D721Med (cell line): ENCODE measurements at regions not wholly inside any gene's neighbourhood (a gene's known extent, or its start where the extent isn't known, plus 50 kb on each side); places are given as distances from the start of the nearest gene placed in this dataset.

Experiments
- DNase-seq: peaks from one replicate; pipeline ENCODE4 v3.0.0; 2011; ENCODE audit warnings: low spot score; ENCODE audit not compliant: insufficient read length
- FAIRE-seq: peaks from 2 replicates; lab custom pipeline; 2011; peaks lifted over from hg19 to GRCh38; lab: Jason Lieb, UNC
- CTCF ChIP-seq: IDR thresholded peaks from 2 replicates; pipeline ENCODE4 v1.5.1; 2012; ENCODE audit warnings: mild to moderate bottlenecking, control low read depth; ENCODE audit not compliant: insufficient read depth; ENCODE audit errors: missing control alignments

GRCh38 chr10:120188950-120189349 lies 268.1 kb upstream of the PLPP4 start:
- TF ChIP-seq CTCF, result no peak

GRCh38 chr10:120195984-120196712 lies 260.9 kb upstream of the PLPP4 start:
- no peak for DNase-seq
- FAIRE-seq, result no peak
- no peak for TF ChIP-seq CTCF

More at GRCh38 chr10:120188950-120189349, 268.1 kb upstream of the PLPP4 start:
- DNase-seq, result no peak
- FAIRE-seq, result no peak

- TF ChIP-seq CTCF, result no peak
- DNase-seq, result no peak
- no peak for FAIRE-seq
Observed at GRCh38 chr10:120204877-120205276, 252.2 kb upstream of the PLPP4 start.

GRCh38 chr10:120205368-120206018 lies 251.5 kb upstream of the PLPP4 start:
- no peak for DNase-seq
- no peak for TF ChIP-seq CTCF
- no peak for FAIRE-seq

GRCh38 chr10:120208488-120208887 lies 248.5 kb upstream of the PLPP4 start:
- no peak for TF ChIP-seq CTCF
- DNase-seq (no peak), FAIRE-seq (no peak)

- DNase-seq, result no peak
- TF ChIP-seq CTCF, result no peak
- FAIRE-seq, result no peak
Observed at GRCh38 chr10:120209124-120209762, 247.8 kb upstream of the PLPP4 start.
